ENCODE measurements at regions not wholly inside any gene's neighbourhood (a gene's known extent, or its start where the extent isn't known, plus 50 kb on each side); places are given as distances from the start of the nearest gene placed in this dataset.
A peak's percentile ranks its signal among the peaks of the same experiment; 100 is the strongest.

GRCh38 chr11:90947930-90948329, 725.1 kb upstream of the CHORDC1 start:
- peaks cover 3% of the 10 kb centered on the region for H3K4me1 Mint-ChIP-seq
- H3K4me3 Mint-ChIP-seq: no peak overlapping the region
- H3K27me3 Mint-ChIP-seq (ENCODE audit: low read depth): no peaks in the 10 kb centered on the region
- no peak for TF ChIP-seq CTCF (IDR thresholded peaks at IDR 0.05; ENCODE audit: unreplicated experiment)
- no peaks in the 10 kb centered on the region for H3K36me3 Mint-ChIP-seq
- no peaks in the 10 kb centered on the region for H3K9me3 Mint-ChIP-seq
- no peak overlapping the region for H3K27ac Mint-ChIP-seq
- DNase-seq (ENCODE audit: low spot score in 2 of 2, unreplicated experiment in 2 of 2): no peak

DNA sequence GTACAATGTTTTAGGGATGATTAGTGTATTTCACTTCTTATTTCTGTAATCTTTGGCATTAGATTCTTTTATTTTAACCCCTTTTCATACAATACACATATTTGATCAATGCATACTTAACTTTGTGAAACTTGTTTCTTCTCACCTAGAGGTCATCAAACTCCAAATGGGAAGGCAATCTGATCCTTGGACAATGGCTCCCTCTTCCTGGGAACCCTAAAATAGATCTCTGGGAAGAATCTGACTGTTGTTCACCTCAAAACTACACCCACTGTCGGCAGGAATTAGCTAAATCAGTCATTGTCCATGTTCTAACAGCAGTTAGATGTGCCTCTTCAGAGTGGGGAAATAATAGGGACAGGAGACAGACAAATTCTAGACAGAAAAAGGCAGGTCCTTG, 707.4 kb upstream of the CHORDC1 start:
- no peak overlapping the region for H3K27ac Mint-ChIP-seq
- TF ChIP-seq CTCF (IDR thresholded peaks at IDR 0.05; ENCODE audit: unreplicated experiment): no peak
- H3K4me3 Mint-ChIP-seq: no peak overlapping the region
- H3K4me1 Mint-ChIP-seq: no peaks in the 10 kb centered on the region
- no peak for DNase-seq (ENCODE audit: low spot score in 2 of 2, unreplicated experiment in 2 of 2)
- H3K27me3 Mint-ChIP-seq (ENCODE audit: low read depth): no peaks in the 10 kb centered on the region
- H3K36me3 Mint-ChIP-seq: no peaks in the 10 kb centered on the region
- H3K9me3 Mint-ChIP-seq: peaks cover 4% of the 10 kb centered on the region

- no peak overlapping the region for H3K4me3 Mint-ChIP-seq
- H3K9me3 Mint-ChIP-seq: peaks cover 14% of the 10 kb centered on the region
- DNase-seq (ENCODE audit: low spot score in 2 of 2, unreplicated experiment in 2 of 2): no peak
- no peak overlapping the region for H3K27ac Mint-ChIP-seq
- H3K4me1 Mint-ChIP-seq: peaks cover 10% of the 10 kb centered on the region
- no peaks in the 10 kb centered on the region for H3K27me3 Mint-ChIP-seq (ENCODE audit: low read depth)
- no peak for TF ChIP-seq CTCF (IDR thresholded peaks at IDR 0.05; ENCODE audit: unreplicated experiment)
- H3K36me3 Mint-ChIP-seq: no peaks in the 10 kb centered on the region
Observed at GRCh38 chr11:90919332-90919731, 696.5 kb upstream of the CHORDC1 start.

- TF ChIP-seq CTCF (IDR thresholded peaks at IDR 0.05; ENCODE audit: unreplicated experiment): no peak
- Mint-ChIP-seq H3K36me3 (no peaks in the 10 kb centered on the region), H3K27me3 (ENCODE audit: low read depth) (no peaks in the 10 kb centered on the region), H3K9me3 (peaks cover 4% of the 10 kb centered on the region), H3K27ac (no peak overlapping the region), H3K4me1 (peaks cover 26% of the 10 kb centered on the region), H3K4me3 (no peak overlapping the region)
- DNase-seq (ENCODE audit: low spot score in 2 of 2, unreplicated experiment in 2 of 2): no peak
Observed at GRCh38 chr11:90916706-90917105, 693.9 kb upstream of the CHORDC1 start.

DNA sequence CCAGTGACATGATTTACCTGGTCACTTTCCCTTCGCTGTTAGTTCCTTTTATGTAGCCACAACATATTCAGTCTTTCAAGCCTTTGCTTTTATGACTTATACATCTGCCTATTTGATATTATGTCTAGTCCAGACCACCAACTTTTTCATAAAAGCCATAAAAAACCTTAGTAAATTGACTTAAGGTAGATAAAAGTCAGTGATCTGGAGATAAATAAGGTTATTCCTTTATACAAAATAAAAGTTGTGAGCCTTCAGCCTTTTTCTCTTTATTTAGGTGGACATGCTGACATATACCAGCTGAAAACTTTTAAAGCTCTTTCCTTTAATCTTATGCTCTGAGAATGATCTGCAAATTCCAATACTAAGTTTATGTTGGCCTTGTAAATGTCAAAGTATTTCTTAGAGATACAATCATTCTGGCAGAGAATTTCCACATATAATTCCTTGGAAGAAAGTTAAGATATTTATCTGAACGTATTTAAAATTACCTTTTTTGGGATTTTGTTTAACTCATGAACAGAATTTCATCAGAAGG, 690.4 kb upstream of the CHORDC1 start:
- Mint-ChIP-seq H3K36me3 (no peaks in the 10 kb centered on the region), H3K27ac (peak overlapping the region; percentile 50), H3K9me3 (no peaks in the 10 kb centered on the region), H3K4me1 (peaks cover 20% of the 10 kb centered on the region), H3K4me3 (no peak overlapping the region), H3K27me3 (ENCODE audit: low read depth) (no peaks in the 10 kb centered on the region)
- DNase-seq (ENCODE audit: low spot score in 2 of 2, unreplicated experiment in 2 of 2): no peak
- no peak for TF ChIP-seq CTCF (IDR thresholded peaks at IDR 0.05; ENCODE audit: unreplicated experiment)

DNA sequence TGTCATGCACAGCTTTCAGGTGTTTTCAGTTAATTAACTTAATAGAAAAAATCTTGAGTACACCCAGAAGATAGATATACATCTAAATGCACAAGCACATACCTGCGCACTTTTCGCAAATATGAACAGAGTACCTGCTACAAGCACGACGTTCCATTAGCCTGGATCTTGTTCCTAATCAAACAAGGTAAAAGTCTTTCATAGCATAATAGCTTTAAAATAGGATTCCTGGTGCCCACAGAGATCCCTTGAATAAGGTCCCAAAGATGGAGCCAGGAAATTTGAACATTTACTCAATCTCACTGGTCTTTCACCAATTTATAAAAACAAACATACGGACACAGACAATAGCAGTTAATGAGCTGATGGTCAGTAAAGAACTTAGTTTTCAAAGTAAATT, 689.8 kb upstream of the CHORDC1 start:
- no peaks in the 10 kb centered on the region for H3K36me3 Mint-ChIP-seq
- H3K27ac Mint-ChIP-seq: peak overlapping the region; percentile 74
- no peak for TF ChIP-seq CTCF (IDR thresholded peaks at IDR 0.05; ENCODE audit: unreplicated experiment)
- no peaks in the 10 kb centered on the region for H3K9me3 Mint-ChIP-seq
- no peak overlapping the region for H3K4me3 Mint-ChIP-seq
- peaks cover 20% of the 10 kb centered on the region for H3K4me1 Mint-ChIP-seq
- no peak for DNase-seq (ENCODE audit: low spot score in 2 of 2, unreplicated experiment in 2 of 2)
- H3K27me3 Mint-ChIP-seq (ENCODE audit: low read depth): no peaks in the 10 kb centered on the region

All from mesothelial cell of epicardium (in vitro differentiated cells).